Tibial artery (tissue), 4 donors: ENCODE measurements at regions not wholly inside any gene's neighbourhood (a gene's known extent, or its start where the extent isn't known, plus 50 kb on each side); places are given as distances from the start of the nearest gene placed in this dataset.
A peak's percentile ranks its signal among the peaks of the same experiment; 100 is the strongest.

Experiments
- DNase-seq, 2 donors: peaks; one replicate each; pipeline ENCODE4 v3.0.0-alpha.2; 2019
- H3K27ac ChIP-seq, 2 donors: fragments of 200-600 bp; sonication (generic) in 1 of 2; 1 replicate in 1 of 2; 2 replicates in 1 of 2; pipeline ENCODE4 v1.5.1; 2018 to 2019; ENCODE audit warnings: mild to moderate bottlenecking in 1 of 2
- H3K27me3 ChIP-seq, 2 donors: fragments of 200-600 bp; sonication (generic) in 1 of 2; one replicate each; pipeline versions ENCODE4 v1.5.1 to v1.6.0; 2016 to 2019
- H3K36me3 ChIP-seq, 3 donors: fragments of 200-600 bp; sonication (generic) in 2 of 3; one replicate each; pipeline ENCODE4 v1.5.1; 2016 to 2019; ENCODE audit warnings: mild to moderate bottlenecking in 2 of 3
- H3K4me1 ChIP-seq, 4 donors: fragments of 200-600 bp; sonication (generic) in 2 of 4; 1 replicate in 3 of 4; 2 replicates in 1 of 4; pipeline ENCODE4 v1.5.1; 2016 to 2019
- H3K4me3 ChIP-seq, 2 donors: fragments of 200-600 bp; sonication (generic) in 1 of 2; 1 replicate in 1 of 2; 2 replicates in 1 of 2; pipeline ENCODE4 v1.5.1; 2018 to 2019; ENCODE audit warnings: mild to moderate bottlenecking in 2 of 2
- H3K9me3 ChIP-seq, 3 donors: fragments of 200-600 bp; sonication (generic) in 1 of 3; one replicate each; pipeline ENCODE4 v1.5.1; 2016 to 2019
- CTCF ChIP-seq, 2 experiments: fragments of 200-600 bp in 1 of 2; fragments of 450-650 bp in 1 of 2; IDR thresholded peaks; one replicate each; pipeline ENCODE4 v1.5.1; 2017 to 2019; ENCODE audit warnings: antibody characterized with exemption in 2 of 2, mild to moderate bottlenecking in 1 of 2, moderate library complexity in 1 of 2
- intact Hi-C: fragments of 100-400 bp; cut with DNase I; formaldehyde crosslinking; loops from one replicate; pipeline ENCODE4 v1.15.0; 2023; ENCODE audit warnings: low total_unique reads

- intact Hi-C loops = no loop called here
- no peak for DNase-seq
- TF ChIP-seq CTCF (IDR thresholded peaks at IDR 0.05) = no peak
- no peaks in the 10 kb centered on the region for H3K36me3 ChIP-seq
- no peak overlapping the region for H3K27ac ChIP-seq
- no peaks in the 10 kb centered on the region for H3K4me1 ChIP-seq
- H3K9me3 ChIP-seq = no peaks in the 10 kb centered on the region
- H3K27me3 ChIP-seq = no peaks in the 10 kb centered on the region
- H3K4me3 ChIP-seq = no peak overlapping the region
Measured at GRCh38 chr2:126239320-126239955, 416.5 kb upstream of the GYPC start.

- no peak for TF ChIP-seq CTCF (IDR thresholded peaks at IDR 0.05)
- Histone ChIP-seq H3K9me3 (no peaks in the 10 kb centered on the region), H3K27ac (no peak overlapping the region), H3K4me1 (no peaks in the 10 kb centered on the region), H3K36me3 (no peaks in the 10 kb centered on the region), H3K4me3 (no peak overlapping the region), H3K27me3 (no peaks in the 10 kb centered on the region)
- intact Hi-C loops = no loop called here
- no peak for DNase-seq
Measured at GRCh38 chr2:126241001-126241400, 415.0 kb upstream of the GYPC start.

- intact Hi-C loops = no loop called here
- H3K4me1 ChIP-seq = no peaks in the 10 kb centered on the region
- no peak overlapping the region for H3K4me3 ChIP-seq
- H3K36me3 ChIP-seq = no peaks in the 10 kb centered on the region
- TF ChIP-seq CTCF (IDR thresholded peaks at IDR 0.05) = no peak
- no peak for DNase-seq
- H3K9me3 ChIP-seq = no peaks in the 10 kb centered on the region
- no peak overlapping the region for H3K27ac ChIP-seq
- no peaks in the 10 kb centered on the region for H3K27me3 ChIP-seq
Measured at GRCh38 chr2:126241411-126241810, 414.5 kb upstream of the GYPC start.

- no peak overlapping the region for H3K27ac ChIP-seq
- TF ChIP-seq CTCF (IDR thresholded peaks at IDR 0.05) = no peak
- peak in 1 of 2 donors; percentile 45 for DNase-seq
- intact Hi-C loops = no loop called here
- no peaks in the 10 kb centered on the region for H3K36me3 ChIP-seq
- H3K27me3 ChIP-seq = no peaks in the 10 kb centered on the region
- H3K4me1 ChIP-seq = no peaks in the 10 kb centered on the region
- H3K9me3 ChIP-seq = no peaks in the 10 kb centered on the region
- H3K4me3 ChIP-seq = no peak overlapping the region
Measured at GRCh38 chr2:126244937-126245336, 411.0 kb upstream of the GYPC start.

- H3K9me3 ChIP-seq = no peaks in the 10 kb centered on the region
- H3K27me3 ChIP-seq = no peaks in the 10 kb centered on the region
- DNase-seq = no peak
- H3K36me3 ChIP-seq = no peaks in the 10 kb centered on the region
- H3K4me3 ChIP-seq = no peak overlapping the region
- no peak for TF ChIP-seq CTCF (IDR thresholded peaks at IDR 0.05)
- H3K27ac ChIP-seq = no peak overlapping the region
- intact Hi-C loops = no loop called here
- H3K4me1 ChIP-seq = no peaks in the 10 kb centered on the region
Measured at GRCh38 chr2:126253669-126254068, 402.3 kb upstream of the GYPC start.

- H3K36me3 ChIP-seq = no peaks in the 10 kb centered on the region
- no peaks in the 10 kb centered on the region for H3K4me1 ChIP-seq
- no peak overlapping the region for H3K27ac ChIP-seq
- H3K9me3 ChIP-seq = no peaks in the 10 kb centered on the region
- no peak for TF ChIP-seq CTCF (IDR thresholded peaks at IDR 0.05)
- DNase-seq = no peak
- H3K4me3 ChIP-seq = no peak overlapping the region
- intact Hi-C loops = no loop called here
- H3K27me3 ChIP-seq = no peaks in the 10 kb centered on the region
Measured at GRCh38 chr2:126264625-126265024, 391.3 kb upstream of the GYPC start.
